Neural cell (in vitro differentiated cells): ENCODE measurements at regions not wholly inside any gene's neighbourhood (a gene's known extent, or its start where the extent isn't known, plus 50 kb on each side); places are given as distances from the start of the nearest gene placed in this dataset.

Source experiments
- EP300 ChIP-seq: fragments of 450-650 bp; conservative IDR thresholded peaks from 2 replicates; pipeline ENCODE4 v1.6.1; 2014; ENCODE audit warnings: antibody characterized with exemption, mild to moderate bottlenecking, moderate library complexity; ENCODE audit not compliant: poor library complexity, severe bottlenecking
- EZH2 ChIP-seq: fragments of 200-600, 300-800 bp; shearing (Covaris generic), sonication (generic); IDR thresholded peaks from 2 replicates; pipeline ENCODE4 v1.6.1; 2014; ENCODE audit warnings: antibody characterized with exemption, low read length, borderline replicate concordance, mild to moderate bottlenecking; ENCODE audit not compliant: insufficient read depth, poor library complexity, severe bottlenecking
- POLR2AphosphoS5 ChIP-seq: IDR thresholded peaks from 2 replicates; pipeline ENCODE4 v1.6.1; 2012
- RAD21 ChIP-seq: fragments of 450-650 bp; conservative IDR thresholded peaks from 2 replicates; pipeline ENCODE4 v1.6.1; 2014; ENCODE audit warnings: antibody characterized with exemption, mild to moderate bottlenecking, moderate library complexity
- SMC3 ChIP-seq: fragments of 450-650 bp; conservative IDR thresholded peaks from 2 replicates; pipeline ENCODE4 v1.6.1; 2014; ENCODE audit warnings: antibody characterized with exemption, mild to moderate bottlenecking, moderate library complexity; ENCODE audit not compliant: poor library complexity
- TAF1 ChIP-seq: IDR thresholded peaks from 2 replicates; pipeline ENCODE4 v1.6.1; 2012; ENCODE audit warnings: low read depth
- TF ChIP-seq, protein P1 (sequence below): fragments of 450-650 bp; IDR thresholded peaks from 2 replicates; pipeline ENCODE4 v1.5.1; 2014; ENCODE audit warnings: antibody characterized with exemption, mild to moderate bottlenecking, moderate library complexity; ENCODE audit not compliant: poor library complexity, severe bottlenecking
- TF ChIP-seq, protein P2 (sequence below): IDR thresholded peaks from 2 replicates; pipeline ENCODE4 v1.6.1; 2012; ENCODE audit warnings: borderline replicate concordance

DNA sequence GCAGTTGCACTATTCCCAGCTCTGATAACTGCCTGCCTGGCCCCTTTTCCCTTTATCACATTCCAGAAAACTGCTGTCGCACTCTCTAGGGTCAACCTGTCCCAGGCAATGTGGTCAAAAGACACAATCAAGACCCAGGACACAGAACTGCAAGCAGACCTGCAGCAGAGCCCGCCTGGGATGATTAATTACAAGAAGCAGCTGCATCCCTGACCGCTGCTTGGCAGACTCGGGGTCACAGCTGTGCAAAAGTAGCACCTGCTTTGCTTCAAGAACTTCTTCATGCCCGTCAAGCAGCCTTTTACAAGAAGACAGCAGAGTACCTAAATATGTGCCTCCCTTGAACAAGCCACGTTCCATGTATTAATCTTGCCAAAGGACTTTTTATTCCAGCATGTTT, 120.0 kb upstream of the ST8SIA2 start:
- TF ChIP-seq, protein P1, sequence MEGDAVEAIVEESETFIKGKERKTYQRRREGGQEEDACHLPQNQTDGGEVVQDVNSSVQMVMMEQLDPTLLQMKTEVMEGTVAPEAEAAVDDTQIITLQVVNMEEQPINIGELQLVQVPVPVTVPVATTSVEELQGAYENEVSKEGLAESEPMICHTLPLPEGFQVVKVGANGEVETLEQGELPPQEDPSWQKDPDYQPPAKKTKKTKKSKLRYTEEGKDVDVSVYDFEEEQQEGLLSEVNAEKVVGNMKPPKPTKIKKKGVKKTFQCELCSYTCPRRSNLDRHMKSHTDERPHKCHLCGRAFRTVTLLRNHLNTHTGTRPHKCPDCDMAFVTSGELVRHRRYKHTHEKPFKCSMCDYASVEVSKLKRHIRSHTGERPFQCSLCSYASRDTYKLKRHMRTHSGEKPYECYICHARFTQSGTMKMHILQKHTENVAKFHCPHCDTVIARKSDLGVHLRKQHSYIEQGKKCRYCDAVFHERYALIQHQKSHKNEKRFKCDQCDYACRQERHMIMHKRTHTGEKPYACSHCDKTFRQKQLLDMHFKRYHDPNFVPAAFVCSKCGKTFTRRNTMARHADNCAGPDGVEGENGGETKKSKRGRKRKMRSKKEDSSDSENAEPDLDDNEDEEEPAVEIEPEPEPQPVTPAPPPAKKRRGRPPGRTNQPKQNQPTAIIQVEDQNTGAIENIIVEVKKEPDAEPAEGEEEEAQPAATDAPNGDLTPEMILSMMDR, result no peak
- no peak for TF ChIP-seq EZH2
- TF ChIP-seq RAD21, result no peak
- TF ChIP-seq EP300, result no peak
- TF ChIP-seq POLR2AphosphoS5, result no peak
- no peak for TF ChIP-seq TAF1
- no peak for TF ChIP-seq SMC3
- TF ChIP-seq, protein P2, sequence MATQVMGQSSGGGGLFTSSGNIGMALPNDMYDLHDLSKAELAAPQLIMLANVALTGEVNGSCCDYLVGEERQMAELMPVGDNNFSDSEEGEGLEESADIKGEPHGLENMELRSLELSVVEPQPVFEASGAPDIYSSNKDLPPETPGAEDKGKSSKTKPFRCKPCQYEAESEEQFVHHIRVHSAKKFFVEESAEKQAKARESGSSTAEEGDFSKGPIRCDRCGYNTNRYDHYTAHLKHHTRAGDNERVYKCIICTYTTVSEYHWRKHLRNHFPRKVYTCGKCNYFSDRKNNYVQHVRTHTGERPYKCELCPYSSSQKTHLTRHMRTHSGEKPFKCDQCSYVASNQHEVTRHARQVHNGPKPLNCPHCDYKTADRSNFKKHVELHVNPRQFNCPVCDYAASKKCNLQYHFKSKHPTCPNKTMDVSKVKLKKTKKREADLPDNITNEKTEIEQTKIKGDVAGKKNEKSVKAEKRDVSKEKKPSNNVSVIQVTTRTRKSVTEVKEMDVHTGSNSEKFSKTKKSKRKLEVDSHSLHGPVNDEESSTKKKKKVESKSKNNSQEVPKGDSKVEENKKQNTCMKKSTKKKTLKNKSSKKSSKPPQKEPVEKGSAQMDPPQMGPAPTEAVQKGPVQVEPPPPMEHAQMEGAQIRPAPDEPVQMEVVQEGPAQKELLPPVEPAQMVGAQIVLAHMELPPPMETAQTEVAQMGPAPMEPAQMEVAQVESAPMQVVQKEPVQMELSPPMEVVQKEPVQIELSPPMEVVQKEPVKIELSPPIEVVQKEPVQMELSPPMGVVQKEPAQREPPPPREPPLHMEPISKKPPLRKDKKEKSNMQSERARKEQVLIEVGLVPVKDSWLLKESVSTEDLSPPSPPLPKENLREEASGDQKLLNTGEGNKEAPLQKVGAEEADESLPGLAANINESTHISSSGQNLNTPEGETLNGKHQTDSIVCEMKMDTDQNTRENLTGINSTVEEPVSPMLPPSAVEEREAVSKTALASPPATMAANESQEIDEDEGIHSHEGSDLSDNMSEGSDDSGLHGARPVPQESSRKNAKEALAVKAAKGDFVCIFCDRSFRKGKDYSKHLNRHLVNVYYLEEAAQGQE, result no peak
